A549 (cell line): ENCODE measurements at regions not wholly inside any gene's neighbourhood (a gene's known extent, or its start where the extent isn't known, plus 50 kb on each side); places are given as distances from the start of the nearest gene placed in this dataset.

Experiments
- ATAC-seq, 2 experiments: fragments of 200-7000 bp in 1 of 2; fragments of >200 bp in 1 of 2; cut with Nextera tagmentation in 1 of 2; cut with Tn5 transposase in 1 of 2; 3 replicates each; pipeline versions ENCODE4 v1.8.0 to v1.9.1; 2018 to 2020; ENCODE audit warnings: mild to moderate bottlenecking in 1 of 2, moderate library complexity in 1 of 2
- CTCF ChIA-PET: fragments of 300-600 bp; sonication (Branson Sonifier 250); formaldehyde crosslinking; extraction: SDS; loops from one replicate; lab custom pipeline; 2021; ENCODE audit warnings: antibody characterized with exemption, inconsistent platforms; lab: Yijun Ruan, JAX
- POLR2A ChIA-PET: fragments of 350-600 bp; formaldehyde crosslinking; extraction: SDS; loops from one replicate; lab custom pipeline; 2021; ENCODE audit warnings: antibody characterized with exemption, inconsistent platforms; lab: Yijun Ruan, JAX
- DNase-seq, 2 experiments: peaks; one replicate each; pipeline versions ENCODE4 v3.0.0 to v3.0.0-alpha.2; 2011 to 2016; ENCODE audit warnings: low read depth in 1 of 2, low spot score in 1 of 2
- FAIRE-seq: peaks from 2 replicates; lab custom pipeline; 2011; peaks lifted over from hg19 to GRCh38; lab: Jason Lieb, UNC
- H3K27ac ChIP-seq, 2 experiments: fragments of >200 bp; sonication (Bioruptor Twin); formaldehyde crosslinking; 3 replicates each; pipeline ENCODE4 v1.5.1; 2016 to 2017
- H3K4me1 ChIP-seq: fragments of >200 bp; sonication (Bioruptor Twin); formaldehyde crosslinking; 3 replicates; pipeline ENCODE4 v1.6.1; 2016
- H3K4me2 ChIP-seq: fragments of >200 bp; sonication (Bioruptor Twin); formaldehyde crosslinking; 3 replicates; pipeline ENCODE4 v1.6.1; 2016
- H3K4me3 ChIP-seq: fragments of >200 bp; sonication (Bioruptor Twin); formaldehyde crosslinking; 3 replicates; pipeline ENCODE4 v1.5.1; 2016
- H3K9me3 ChIP-seq: fragments of >200 bp; sonication (Bioruptor Twin); formaldehyde crosslinking; 3 replicates; pipeline ENCODE4 v1.6.1; 2016
- BHLHE40 ChIP-seq: IDR thresholded peaks from 2 replicates; pipeline ENCODE4 v1.6.1; 2012; ENCODE audit warnings: low read depth, low read length, inconsistent platforms
- EHF ChIP-seq: fragments of 250-450 bp; sonication (Bioruptor Pico); IDR thresholded peaks from 2 replicates; pipeline ENCODE4 v1.5.0; 2020; ENCODE audit warnings: mild to moderate bottlenecking
- EP300 ChIP-seq, 2 experiments: fragments of >200 bp; sonication (Bioruptor Twin); formaldehyde crosslinking; IDR thresholded peaks; 2 replicates in 1 of 2; 3 replicates in 1 of 2; pipeline ENCODE4 v1.6.1; 2016 to 2017
- FOSB ChIP-seq: fragments of 250-450 bp; sonication (Bioruptor Pico); IDR thresholded peaks from 2 replicates; pipeline ENCODE4 v1.5.0; 2020; ENCODE audit warnings: mild to moderate bottlenecking, moderate library complexity
- FOSL2 ChIP-seq, 2 experiments: fragments of 450-650 bp in 1 of 2; fragments of >200 bp in 1 of 2; sonication (Bioruptor Twin) in 1 of 2; formaldehyde crosslinking; IDR thresholded peaks; 2 replicates each; pipeline versions ENCODE4 v1.5.0 to v1.6.1; 2016 to 2020; ENCODE audit warnings: mild to moderate bottlenecking in 1 of 2, moderate library complexity in 1 of 2
- GATA3 ChIP-seq: IDR thresholded peaks from 2 replicates; pipeline ENCODE4 v1.6.1; 2012; ENCODE audit warnings: borderline replicate concordance
- HOXB13 ChIP-seq: fragments of 250-450 bp; sonication (Bioruptor Pico); IDR thresholded peaks from 2 replicates; pipeline ENCODE4 v1.5.0; 2020; ENCODE audit warnings: low read depth, mild to moderate bottlenecking, moderate library complexity
- KDM1A ChIP-seq: fragments of 200-600 bp; sonication (generic); IDR thresholded peaks from 2 replicates; pipeline ENCODE4 v1.6.1; 2016; ENCODE audit warnings: low read depth, mild to moderate bottlenecking
- PHF8 ChIP-seq: fragments of 200-600 bp; sonication (generic); IDR thresholded peaks from 2 replicates; pipeline ENCODE4 v1.6.1; 2016; ENCODE audit warnings: low read depth, mild to moderate bottlenecking, antibody characterized with exemption, moderate library complexity, borderline replicate concordance
- POLR2A ChIP-seq: IDR thresholded peaks from 2 replicates; pipeline ENCODE4 v1.6.1; 2012; ENCODE audit warnings: mild to moderate bottlenecking, low read length
- SMC3 ChIP-seq: fragments of >200 bp; sonication (Bioruptor Twin); formaldehyde crosslinking; IDR thresholded peaks from 3 replicates; pipeline ENCODE4 v1.6.1; 2018; ENCODE audit warnings: inconsistent platforms
- SREBF2 ChIP-seq: fragments of 450-650 bp; IDR thresholded peaks from 2 replicates; pipeline ENCODE4 v1.6.1; 2014; ENCODE audit warnings: mild to moderate bottlenecking, moderate library complexity
- ZNF302 ChIP-seq: fragments of 250-450 bp; sonication (Bioruptor Pico); IDR thresholded peaks from 2 replicates; pipeline ENCODE4 v1.9.0; 2021; ENCODE audit warnings: inconsistent platforms, mild to moderate bottlenecking, moderate library complexity
- WGBS: methylation state at CpG from one replicate; pipeline ENCODE4 v1.1.6; 2017; ENCODE audit errors: missing lambda C conversion rate; 5-methylcytosine and 5-hydroxymethylcytosine counted together
- TF ChIP-seq, protein P1 (sequence below): fragments of 200-600 bp; sonication (generic); IDR thresholded peaks from 2 replicates; pipeline ENCODE4 v1.6.1; 2016; ENCODE audit warnings: antibody characterized with exemption, mild to moderate bottlenecking, moderate library complexity
- TF ChIP-seq, protein P2 (sequence below): IDR thresholded peaks from 2 replicates; pipeline ENCODE4 v1.6.1; 2012; ENCODE audit warnings: low read depth, borderline replicate concordance
- TF ChIP-seq, protein P3 (sequence below): fragments of >200 bp; sonication (Bioruptor Twin); formaldehyde crosslinking; IDR thresholded peaks from 3 replicates; pipeline ENCODE4 v1.6.1; 2016
- TF ChIP-seq, protein P4 (sequence below): IDR thresholded peaks from 2 replicates; pipeline ENCODE4 v1.6.1; 2012
- TF ChIP-seq, protein P5 (sequence below): fragments of >200 bp; sonication (Bioruptor Twin); formaldehyde crosslinking; IDR thresholded peaks from 2 replicates; pipeline ENCODE4 v1.6.1; 2016

DNA sequence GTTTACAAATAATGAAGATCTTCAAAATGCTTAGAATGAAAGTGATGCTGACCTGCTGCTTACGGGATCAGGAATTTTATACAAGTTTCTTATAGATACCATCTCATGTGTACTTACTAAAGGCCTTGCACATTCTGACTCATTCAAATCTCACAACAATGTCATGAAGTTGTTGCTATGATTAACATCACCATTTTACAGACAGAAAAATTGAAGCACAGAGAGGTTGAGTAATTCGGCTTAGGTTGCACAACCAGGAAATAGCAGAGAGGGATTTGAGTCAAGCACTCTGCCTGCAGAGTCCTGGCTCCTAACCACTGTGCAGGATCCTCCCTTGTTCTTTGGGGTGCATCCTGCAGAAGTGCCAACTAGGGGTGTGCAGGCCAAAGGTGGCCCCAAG, 471.9 kb downstream of the MIAT start (continued):
- TF ChIP-seq, protein P1, sequence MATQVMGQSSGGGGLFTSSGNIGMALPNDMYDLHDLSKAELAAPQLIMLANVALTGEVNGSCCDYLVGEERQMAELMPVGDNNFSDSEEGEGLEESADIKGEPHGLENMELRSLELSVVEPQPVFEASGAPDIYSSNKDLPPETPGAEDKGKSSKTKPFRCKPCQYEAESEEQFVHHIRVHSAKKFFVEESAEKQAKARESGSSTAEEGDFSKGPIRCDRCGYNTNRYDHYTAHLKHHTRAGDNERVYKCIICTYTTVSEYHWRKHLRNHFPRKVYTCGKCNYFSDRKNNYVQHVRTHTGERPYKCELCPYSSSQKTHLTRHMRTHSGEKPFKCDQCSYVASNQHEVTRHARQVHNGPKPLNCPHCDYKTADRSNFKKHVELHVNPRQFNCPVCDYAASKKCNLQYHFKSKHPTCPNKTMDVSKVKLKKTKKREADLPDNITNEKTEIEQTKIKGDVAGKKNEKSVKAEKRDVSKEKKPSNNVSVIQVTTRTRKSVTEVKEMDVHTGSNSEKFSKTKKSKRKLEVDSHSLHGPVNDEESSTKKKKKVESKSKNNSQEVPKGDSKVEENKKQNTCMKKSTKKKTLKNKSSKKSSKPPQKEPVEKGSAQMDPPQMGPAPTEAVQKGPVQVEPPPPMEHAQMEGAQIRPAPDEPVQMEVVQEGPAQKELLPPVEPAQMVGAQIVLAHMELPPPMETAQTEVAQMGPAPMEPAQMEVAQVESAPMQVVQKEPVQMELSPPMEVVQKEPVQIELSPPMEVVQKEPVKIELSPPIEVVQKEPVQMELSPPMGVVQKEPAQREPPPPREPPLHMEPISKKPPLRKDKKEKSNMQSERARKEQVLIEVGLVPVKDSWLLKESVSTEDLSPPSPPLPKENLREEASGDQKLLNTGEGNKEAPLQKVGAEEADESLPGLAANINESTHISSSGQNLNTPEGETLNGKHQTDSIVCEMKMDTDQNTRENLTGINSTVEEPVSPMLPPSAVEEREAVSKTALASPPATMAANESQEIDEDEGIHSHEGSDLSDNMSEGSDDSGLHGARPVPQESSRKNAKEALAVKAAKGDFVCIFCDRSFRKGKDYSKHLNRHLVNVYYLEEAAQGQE: no peak
- TF ChIP-seq, protein P2, sequence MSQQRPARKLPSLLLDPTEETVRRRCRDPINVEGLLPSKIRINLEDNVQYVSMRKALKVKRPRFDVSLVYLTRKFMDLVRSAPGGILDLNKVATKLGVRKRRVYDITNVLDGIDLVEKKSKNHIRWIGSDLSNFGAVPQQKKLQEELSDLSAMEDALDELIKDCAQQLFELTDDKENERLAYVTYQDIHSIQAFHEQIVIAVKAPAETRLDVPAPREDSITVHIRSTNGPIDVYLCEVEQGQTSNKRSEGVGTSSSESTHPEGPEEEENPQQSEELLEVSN: no peak
- TF ChIP-seq SMC3 (peak; percentile 27; the same call in 1 of the 3 replicates), BHLHE40 (no peak), GATA3 (peak; percentile 74; the same call in 1 of the 2 replicates), ZNF302 (CRISPR knock-in tag) (no peak), EHF (CRISPR knock-in tag) (no peak), POLR2A (no peak)
- TF ChIP-seq, protein P3, sequence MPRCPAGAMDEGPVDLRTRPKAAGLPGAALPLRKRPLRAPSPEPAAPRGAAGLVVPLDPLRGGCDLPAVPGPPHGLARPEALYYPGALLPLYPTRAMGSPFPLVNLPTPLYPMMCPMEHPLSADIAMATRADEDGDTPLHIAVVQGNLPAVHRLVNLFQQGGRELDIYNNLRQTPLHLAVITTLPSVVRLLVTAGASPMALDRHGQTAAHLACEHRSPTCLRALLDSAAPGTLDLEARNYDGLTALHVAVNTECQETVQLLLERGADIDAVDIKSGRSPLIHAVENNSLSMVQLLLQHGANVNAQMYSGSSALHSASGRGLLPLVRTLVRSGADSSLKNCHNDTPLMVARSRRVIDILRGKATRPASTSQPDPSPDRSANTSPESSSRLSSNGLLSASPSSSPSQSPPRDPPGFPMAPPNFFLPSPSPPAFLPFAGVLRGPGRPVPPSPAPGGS: no peak

DNA sequence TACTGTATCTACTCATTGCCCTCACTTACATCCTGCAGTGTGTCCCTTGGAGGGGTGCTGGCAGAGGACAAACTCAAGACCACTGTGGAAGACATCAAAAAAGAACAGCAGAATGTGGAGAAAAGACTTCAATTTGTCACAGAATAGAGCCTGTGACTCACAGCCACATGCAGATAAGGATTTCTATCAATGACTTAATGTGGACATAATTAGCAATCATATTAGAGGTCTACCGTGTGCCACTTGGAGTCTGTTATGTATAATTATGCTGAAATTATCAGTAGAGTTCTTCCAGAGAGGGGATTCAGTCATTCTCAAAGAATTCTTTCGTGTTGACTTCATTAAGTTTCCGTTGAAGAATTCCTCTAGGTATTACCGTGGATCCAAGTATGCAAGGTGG, 473.5 kb downstream of the MIAT start:
- TF ChIP-seq KDM1A (no peak), FOSB (CRISPR knock-in tag) (no peak), SMC3 (no peak), EP300 (IDR thresholded peaks at IDR 0.05) (no peak), HOXB13 (CRISPR knock-in tag) (no peak), FOSL2 (IDR thresholded peaks at IDR 0.05) (no peak), FOSL2 (CRISPR knock-in tag; IDR thresholded peaks at IDR 0.05) (no peak), SREBF2 (no peak), PHF8 (no peak)
- TF ChIP-seq, protein P4, sequence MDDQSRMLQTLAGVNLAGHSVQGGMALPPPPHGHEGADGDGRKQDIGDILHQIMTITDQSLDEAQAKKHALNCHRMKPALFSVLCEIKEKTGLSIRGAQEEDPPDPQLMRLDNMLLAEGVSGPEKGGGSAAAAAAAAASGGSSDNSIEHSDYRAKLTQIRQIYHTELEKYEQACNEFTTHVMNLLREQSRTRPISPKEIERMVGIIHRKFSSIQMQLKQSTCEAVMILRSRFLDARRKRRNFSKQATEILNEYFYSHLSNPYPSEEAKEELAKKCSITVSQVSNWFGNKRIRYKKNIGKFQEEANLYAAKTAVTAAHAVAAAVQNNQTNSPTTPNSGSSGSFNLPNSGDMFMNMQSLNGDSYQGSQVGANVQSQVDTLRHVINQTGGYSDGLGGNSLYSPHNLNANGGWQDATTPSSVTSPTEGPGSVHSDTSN: no peak
- TF ChIP-seq, protein P5, sequence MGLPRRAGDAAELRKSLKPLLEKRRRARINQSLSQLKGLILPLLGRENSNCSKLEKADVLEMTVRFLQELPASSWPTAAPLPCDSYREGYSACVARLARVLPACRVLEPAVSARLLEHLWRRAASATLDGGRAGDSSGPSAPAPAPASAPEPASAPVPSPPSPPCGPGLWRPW: no peak
- TF ChIP-seq, protein P1: no peak
- no peak for ATAC-seq
- Histone ChIP-seq H3K9me3 (no peaks in the 10 kb centered on the region), H3K4me1 (peaks cover 72% of the 10 kb centered on the region), H3K4me3 (no peak overlapping the region), H3K4me2 (peak overlapping the region; percentile 5; the same call in 1 of the 3 replicates), H3K27ac (peak overlapping the region; percentile 87 to 90; a peak in 4 of 6 replicates)
- CTCF ChIA-PET: no interaction called here
- 57% methylated on average over 4 of the region's 4 CpGs for WGBS
- no peak for DNase-seq
- no peak for FAIRE-seq
- POLR2A ChIA-PET: no interaction called here
